K562 (cell line): ENCODE measurements at regions not wholly inside any gene's neighbourhood (a gene's known extent, or its start where the extent isn't known, plus 50 kb on each side); places are given as distances from the start of the nearest gene placed in this dataset.

Experiments used
- CBFA2T3 ChIP-seq: fragments of 450-650 bp; IDR thresholded peaks from 2 replicates; pipeline ENCODE4 v1.6.1; 2017
- CCNT2 ChIP-seq: IDR thresholded peaks from 2 replicates; pipeline ENCODE4 v1.6.1; 2011; ENCODE audit warnings: borderline replicate concordance, low read depth, mild to moderate bottlenecking, moderate library complexity, mixed read lengths, low read length; ENCODE audit not compliant: insufficient read length; ENCODE audit errors: extremely low read depth
- CXXC5 ChIP-seq: fragments of 250-450 bp; sonication (Bioruptor Pico); IDR thresholded peaks from 2 replicates; pipeline ENCODE4 v1.8.0; 2022; ENCODE audit warnings: inconsistent platforms, mild to moderate bottlenecking, moderate library complexity
- FIP1L1 ChIP-seq: fragments of 200-400 bp; formaldehyde crosslinking; IDR thresholded peaks from 2 replicates; pipeline ENCODE4 v1.6.1; 2018; ENCODE audit warnings: mild to moderate bottlenecking, low read depth, low read length; ENCODE audit not compliant: poor library complexity, severe bottlenecking
- GABPB2 ChIP-seq: fragments of 250-450 bp; sonication (Bioruptor Pico); conservative IDR thresholded peaks from 2 replicates; pipeline ENCODE4 v1.5.1; 2021; ENCODE audit warnings: mild to moderate bottlenecking
- GATAD2A ChIP-seq: fragments of 450-650 bp; IDR thresholded peaks from 2 replicates; pipeline ENCODE4 v1.6.1; 2017
- GTF2F1 ChIP-seq: IDR thresholded peaks from 2 replicates; pipeline ENCODE4 v1.6.1; 2011; ENCODE audit warnings: low read depth, low read length, improper control_type of control experiment
- LCOR ChIP-seq: sonication (generic); formaldehyde crosslinking; IDR thresholded peaks from 2 replicates; pipeline ENCODE4 v1.8.0; 2022; ENCODE audit warnings: mild to moderate bottlenecking, missing genetic modification reagents
- NRF1 ChIP-seq, 2 experiments: fragments of 450-650 bp; IDR thresholded peaks in 1 of 2; conservative IDR thresholded peaks in 1 of 2; 2 replicates each; pipeline ENCODE4 v1.6.1; 2014; ENCODE audit warnings: mild to moderate bottlenecking in 2 of 2
- PYGO2 ChIP-seq: fragments of 450-650 bp; IDR thresholded peaks from 2 replicates; pipeline ENCODE4 v1.6.1; 2016; ENCODE audit warnings: mild to moderate bottlenecking, missing genetic modification characterization, moderate library complexity, missing compliant biosample characterization
- SIN3A ChIP-seq, 2 experiments: fragments of 150-350 bp in 1 of 2; IDR thresholded peaks; 2 replicates each; pipeline ENCODE4 v1.6.1; 2011 to 2016; ENCODE audit warnings: borderline replicate concordance in 2 of 2, low read depth in 2 of 2, low read length in 2 of 2, mild to moderate bottlenecking in 2 of 2, moderate library complexity in 2 of 2; ENCODE audit not compliant: control insufficient read depth in 1 of 2
- TBL1XR1 ChIP-seq, 2 experiments: IDR thresholded peaks; 2 replicates each; pipeline ENCODE4 v1.6.1; 2012; ENCODE audit warnings: improper control_type of control experiment in 2 of 2, low read length in 2 of 2, mild to moderate bottlenecking in 1 of 2
- ZBED1 ChIP-seq: IDR thresholded peaks from 2 replicates; pipeline ENCODE4 v1.6.1; 2014
- ZNF830 ChIP-seq: fragments of 250-450 bp; sonication (Bioruptor Pico); IDR thresholded peaks from 2 replicates; pipeline ENCODE4 v1.5.0; 2021; ENCODE audit warnings: mild to moderate bottlenecking
- TF ChIP-seq, protein P1 (sequence below): sonication (generic); formaldehyde crosslinking; IDR thresholded peaks from 2 replicates; pipeline ENCODE4 v1.8.1; 2023; ENCODE audit warnings: missing genetic modification reagents, mild to moderate bottlenecking, borderline replicate concordance
- TF ChIP-seq, protein P2 (sequence below): fragments of 250-450 bp; sonication (Bioruptor Pico); IDR thresholded peaks from 2 replicates; pipeline ENCODE4 v1.4.0; 2020
- TF ChIP-seq, protein P3 (sequence below): fragments of 450-650 bp; IDR thresholded peaks from 2 replicates; pipeline ENCODE4 v1.7.0; 2016; ENCODE audit warnings: borderline replicate concordance
- TF ChIP-seq, protein P4 (sequence below): sonication (generic); formaldehyde crosslinking; IDR thresholded peaks from 2 replicates; pipeline ENCODE4 v1.9.0; 2022; ENCODE audit warnings: mild to moderate bottlenecking, missing genetic modification reagents
- TF ChIP-seq, protein P5 (sequence below): fragments of 250-450 bp; sonication (Bioruptor Pico); IDR thresholded peaks from 2 replicates; pipeline ENCODE4 v1.5.0; 2021
- TF ChIP-seq, protein P6 (sequence below): fragments of 250-450 bp; sonication (Bioruptor Pico); IDR thresholded peaks from 2 replicates; pipeline ENCODE4 v1.8.0; 2021; ENCODE audit warnings: borderline replicate concordance, mild to moderate bottlenecking, moderate library complexity; ENCODE audit not compliant: poor library complexity, severe bottlenecking

DNA sequence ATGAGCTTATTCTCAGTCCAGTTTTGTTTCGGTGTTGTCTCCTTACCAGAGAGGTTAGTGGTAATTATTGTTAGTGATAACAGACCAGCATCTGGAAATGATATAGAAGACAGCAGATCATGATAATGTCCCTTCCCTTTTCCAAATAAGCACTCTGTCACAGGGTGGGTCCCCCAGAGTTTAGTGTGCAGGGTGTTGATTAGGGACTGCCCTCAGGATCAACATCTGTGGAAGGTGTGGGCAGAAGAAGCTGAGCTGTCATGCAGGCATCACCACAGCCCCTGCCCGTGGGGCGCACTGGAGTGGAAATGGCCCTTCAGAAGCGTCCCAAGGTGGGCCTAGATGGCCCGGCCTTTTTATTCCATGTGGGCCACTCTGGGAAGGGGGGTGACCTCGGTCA, 67.6 kb upstream of the DTNBP1 start (continued):
- TF ChIP-seq, protein P1, sequence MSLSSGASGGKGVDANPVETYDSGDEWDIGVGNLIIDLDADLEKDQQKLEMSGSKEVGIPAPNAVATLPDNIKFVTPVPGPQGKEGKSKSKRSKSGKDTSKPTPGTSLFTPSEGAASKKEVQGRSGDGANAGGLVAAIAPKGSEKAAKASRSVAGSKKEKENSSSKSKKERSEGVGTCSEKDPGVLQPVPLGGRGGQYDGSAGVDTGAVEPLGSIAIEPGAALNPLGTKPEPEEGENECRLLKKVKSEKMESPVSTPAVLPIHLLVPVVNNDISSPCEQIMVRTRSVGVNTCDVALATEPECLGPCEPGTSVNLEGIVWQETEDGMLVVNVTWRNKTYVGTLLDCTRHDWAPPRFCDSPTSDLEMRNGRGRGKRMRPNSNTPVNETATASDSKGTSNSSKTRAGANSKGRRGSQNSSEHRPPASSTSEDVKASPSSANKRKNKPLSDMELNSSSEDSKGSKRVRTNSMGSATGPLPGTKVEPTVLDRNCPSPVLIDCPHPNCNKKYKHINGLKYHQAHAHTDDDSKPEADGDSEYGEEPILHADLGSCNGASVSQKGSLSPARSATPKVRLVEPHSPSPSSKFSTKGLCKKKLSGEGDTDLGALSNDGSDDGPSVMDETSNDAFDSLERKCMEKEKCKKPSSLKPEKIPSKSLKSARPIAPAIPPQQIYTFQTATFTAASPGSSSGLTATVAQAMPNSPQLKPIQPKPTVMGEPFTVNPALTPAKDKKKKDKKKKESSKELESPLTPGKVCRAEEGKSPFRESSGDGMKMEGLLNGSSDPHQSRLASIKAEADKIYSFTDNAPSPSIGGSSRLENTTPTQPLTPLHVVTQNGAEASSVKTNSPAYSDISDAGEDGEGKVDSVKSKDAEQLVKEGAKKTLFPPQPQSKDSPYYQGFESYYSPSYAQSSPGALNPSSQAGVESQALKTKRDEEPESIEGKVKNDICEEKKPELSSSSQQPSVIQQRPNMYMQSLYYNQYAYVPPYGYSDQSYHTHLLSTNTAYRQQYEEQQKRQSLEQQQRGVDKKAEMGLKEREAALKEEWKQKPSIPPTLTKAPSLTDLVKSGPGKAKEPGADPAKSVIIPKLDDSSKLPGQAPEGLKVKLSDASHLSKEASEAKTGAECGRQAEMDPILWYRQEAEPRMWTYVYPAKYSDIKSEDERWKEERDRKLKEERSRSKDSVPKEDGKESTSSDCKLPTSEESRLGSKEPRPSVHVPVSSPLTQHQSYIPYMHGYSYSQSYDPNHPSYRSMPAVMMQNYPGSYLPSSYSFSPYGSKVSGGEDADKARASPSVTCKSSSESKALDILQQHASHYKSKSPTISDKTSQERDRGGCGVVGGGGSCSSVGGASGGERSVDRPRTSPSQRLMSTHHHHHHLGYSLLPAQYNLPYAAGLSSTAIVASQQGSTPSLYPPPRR (CRISPR knock-in tag), result no peak; the same call in 1 of the 2 replicates
- no peak for TF ChIP-seq GABPB2
- no peak for TF ChIP-seq SIN3A (IDR thresholded peaks at IDR 0.05; ENCODE audit: borderline replicate concordance in 2 of 2, control insufficient read depth in 1 of 2, low read depth in 2 of 2, low read length in 2 of 2)
- no peak for TF ChIP-seq GATAD2A
- TF ChIP-seq ZBED1, result no peak
- TF ChIP-seq NRF1 (conservative IDR thresholded peaks at IDR 0.05 in 1 of 2, IDR thresholded peaks at IDR 0.05 in 1 of 2), result no peak
- TF ChIP-seq, protein P2, sequence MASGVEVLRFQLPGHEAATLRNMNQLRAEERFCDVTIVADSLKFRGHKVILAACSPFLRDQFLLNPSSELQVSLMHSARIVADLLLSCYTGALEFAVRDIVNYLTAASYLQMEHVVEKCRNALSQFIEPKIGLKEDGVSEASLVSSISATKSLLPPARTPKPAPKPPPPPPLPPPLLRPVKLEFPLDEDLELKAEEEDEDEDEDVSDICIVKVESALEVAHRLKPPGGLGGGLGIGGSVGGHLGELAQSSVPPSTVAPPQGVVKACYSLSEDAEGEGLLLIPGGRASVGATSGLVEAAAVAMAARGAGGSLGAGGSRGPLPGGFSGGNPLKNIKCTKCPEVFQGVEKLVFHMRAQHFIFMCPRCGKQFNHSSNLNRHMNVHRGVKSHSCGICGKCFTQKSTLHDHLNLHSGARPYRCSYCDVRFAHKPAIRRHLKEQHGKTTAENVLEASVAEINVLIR (CRISPR knock-in tag), result no peak
- TF ChIP-seq, protein P3, sequence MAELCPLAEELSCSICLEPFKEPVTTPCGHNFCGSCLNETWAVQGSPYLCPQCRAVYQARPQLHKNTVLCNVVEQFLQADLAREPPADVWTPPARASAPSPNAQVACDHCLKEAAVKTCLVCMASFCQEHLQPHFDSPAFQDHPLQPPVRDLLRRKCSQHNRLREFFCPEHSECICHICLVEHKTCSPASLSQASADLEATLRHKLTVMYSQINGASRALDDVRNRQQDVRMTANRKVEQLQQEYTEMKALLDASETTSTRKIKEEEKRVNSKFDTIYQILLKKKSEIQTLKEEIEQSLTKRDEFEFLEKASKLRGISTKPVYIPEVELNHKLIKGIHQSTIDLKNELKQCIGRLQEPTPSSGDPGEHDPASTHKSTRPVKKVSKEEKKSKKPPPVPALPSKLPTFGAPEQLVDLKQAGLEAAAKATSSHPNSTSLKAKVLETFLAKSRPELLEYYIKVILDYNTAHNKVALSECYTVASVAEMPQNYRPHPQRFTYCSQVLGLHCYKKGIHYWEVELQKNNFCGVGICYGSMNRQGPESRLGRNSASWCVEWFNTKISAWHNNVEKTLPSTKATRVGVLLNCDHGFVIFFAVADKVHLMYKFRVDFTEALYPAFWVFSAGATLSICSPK, result no peak
- TF ChIP-seq, protein P4, sequence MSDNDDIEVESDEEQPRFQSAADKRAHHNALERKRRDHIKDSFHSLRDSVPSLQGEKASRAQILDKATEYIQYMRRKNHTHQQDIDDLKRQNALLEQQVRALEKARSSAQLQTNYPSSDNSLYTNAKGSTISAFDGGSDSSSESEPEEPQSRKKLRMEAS, result no peak
- TF ChIP-seq CCNT2, result no peak
- TF ChIP-seq, protein P5, sequence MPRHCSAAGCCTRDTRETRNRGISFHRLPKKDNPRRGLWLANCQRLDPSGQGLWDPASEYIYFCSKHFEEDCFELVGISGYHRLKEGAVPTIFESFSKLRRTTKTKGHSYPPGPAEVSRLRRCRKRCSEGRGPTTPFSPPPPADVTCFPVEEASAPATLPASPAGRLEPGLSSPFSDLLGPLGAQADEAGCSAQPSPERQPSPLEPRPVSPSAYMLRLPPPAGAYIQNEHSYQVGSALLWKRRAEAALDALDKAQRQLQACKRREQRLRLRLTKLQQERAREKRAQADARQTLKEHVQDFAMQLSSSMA (CRISPR knock-in tag), result no peak
- 0 out of 2 replicates have a peak, but pooled peaks have one; percentile 39 for TF ChIP-seq CXXC5
- no peak for TF ChIP-seq GTF2F1
- no peak for TF ChIP-seq TBL1XR1 (IDR thresholded peaks at IDR 0.05; ENCODE audit: low read length in 2 of 2)
- TF ChIP-seq ZNF830 (CRISPR knock-in tag), result no peak
- peak; percentile 91 for TF ChIP-seq CBFA2T3
- no peak for TF ChIP-seq LCOR (CRISPR knock-in tag)
- TF ChIP-seq, protein P6, sequence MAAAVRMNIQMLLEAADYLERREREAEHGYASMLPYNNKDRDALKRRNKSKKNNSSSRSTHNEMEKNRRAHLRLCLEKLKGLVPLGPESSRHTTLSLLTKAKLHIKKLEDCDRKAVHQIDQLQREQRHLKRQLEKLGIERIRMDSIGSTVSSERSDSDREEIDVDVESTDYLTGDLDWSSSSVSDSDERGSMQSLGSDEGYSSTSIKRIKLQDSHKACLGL (CRISPR knock-in tag), result no peak
- no peak for TF ChIP-seq PYGO2
- TF ChIP-seq FIP1L1, result no peak
